HEK293 (cell line): ENCODE measurements at regions not wholly inside any gene's neighbourhood (a gene's known extent, or its start where the extent isn't known, plus 50 kb on each side); places are given as distances from the start of the nearest gene placed in this dataset.

Source experiments
- CTCF ChIA-PET: fragments of 350-600 bp; formaldehyde crosslinking; extraction: SDS; loops from one replicate; lab custom pipeline; 2021; ENCODE audit warnings: antibody characterized with exemption; lab: Yijun Ruan, JAX
- POLR2A ChIA-PET: fragments of 300-600 bp; formaldehyde crosslinking; extraction: SDS; loops from one replicate; lab custom pipeline; 2020; ENCODE audit warnings: antibody characterized with exemption, inconsistent platforms; lab: Yijun Ruan, JAX
- H3K27ac ChIP-seq: fragments of 200-500 bp; sonication (Bioruptor generic); 2 replicates; pipeline ENCODE4 v1.5.1; 2014; ENCODE audit warnings: low read depth, low read length, control low read depth, inconsistent platforms; ENCODE audit errors: extremely low read depth
- H3K36me3 ChIP-seq, 2 experiments: fragments of 200-500 bp in 1 of 2; sonication (Bioruptor generic) in 1 of 2; 1 replicate in 1 of 2; 2 replicates in 1 of 2; pipeline ENCODE4 v1.5.1; 2014 to 2017; ENCODE audit warnings: inconsistent platforms in 2 of 2, low read length in 2 of 2; ENCODE audit not compliant: control insufficient read depth in 2 of 2, insufficient read depth in 1 of 2
- H3K4me1 ChIP-seq: fragments of 200-500 bp; sonication (Bioruptor generic); 2 replicates; pipeline ENCODE4 v1.5.1; 2014; ENCODE audit warnings: mild to moderate bottlenecking, low read length, inconsistent platforms; ENCODE audit not compliant: control insufficient read depth, insufficient read depth
- H3K4me3 ChIP-seq: 2 replicates; pipeline ENCODE4 v1.5.1; 2011; ENCODE audit warnings: low read depth, mild to moderate bottlenecking, control low read depth, low read length, moderate library complexity
- H3K9me3 ChIP-seq: fragments of 200-500 bp; sonication (Bioruptor generic); 2 replicates; pipeline ENCODE4 v1.5.1; 2014; ENCODE audit warnings: low read depth, low read length, inconsistent platforms; ENCODE audit not compliant: control insufficient read depth, insufficient read depth
- GFI1B ChIP-seq: fragments of 450-650 bp; formaldehyde crosslinking; IDR thresholded peaks from 2 replicates; pipeline ENCODE4 v1.5.1; 2016; ENCODE audit warnings: missing biosample characterization, missing genetic modification characterization
- PRDM1 ChIP-seq: fragments of 450-650 bp; formaldehyde crosslinking; IDR thresholded peaks from 2 replicates; pipeline ENCODE4; 2016; ENCODE audit warnings: missing biosample characterization, missing genetic modification characterization
- PRDM10 ChIP-seq: fragments of 450-650 bp; formaldehyde crosslinking; IDR thresholded peaks from 2 replicates; pipeline ENCODE4 v1.5.1; 2016; ENCODE audit warnings: missing biosample characterization, missing genetic modification characterization
- PRDM2 ChIP-seq: fragments of 450-650 bp; formaldehyde crosslinking; IDR thresholded peaks from 2 replicates; pipeline ENCODE4 v1.5.1; 2016; ENCODE audit warnings: missing biosample characterization, missing genetic modification characterization, borderline replicate concordance
- SALL2 ChIP-seq: fragments of 450-650 bp; formaldehyde crosslinking; IDR thresholded peaks from 2 replicates; pipeline ENCODE4 v1.5.0; 2017; ENCODE audit warnings: missing biosample characterization, mild to moderate bottlenecking, missing genetic modification characterization, borderline replicate concordance
- ZBTB8A ChIP-seq: fragments of 450-650 bp; formaldehyde crosslinking; IDR thresholded peaks from 2 replicates; pipeline ENCODE4 v1.5.1; 2016; ENCODE audit warnings: missing biosample characterization, missing genetic modification characterization
- ZNF133 ChIP-seq: fragments of 450-650 bp; formaldehyde crosslinking; IDR thresholded peaks from 2 replicates; pipeline ENCODE4 v1.5.1; 2016; ENCODE audit warnings: missing biosample characterization, missing genetic modification characterization
- ZNF184 ChIP-seq: fragments of 450-650 bp; IDR thresholded peaks from 2 replicates; pipeline ENCODE4 v1.5.1; 2018; ENCODE audit warnings: missing biosample characterization, mild to moderate bottlenecking, missing genetic modification characterization
- ZNF423 ChIP-seq: fragments of 450-650 bp; formaldehyde crosslinking; IDR thresholded peaks from 2 replicates; pipeline ENCODE4 v1.5.1; 2016; ENCODE audit warnings: missing biosample characterization, missing genetic modification characterization
- ZNF433 ChIP-seq: fragments of 450-650 bp; formaldehyde crosslinking; IDR thresholded peaks from 2 replicates; pipeline ENCODE4 v1.5.1; 2016; ENCODE audit warnings: missing biosample characterization, missing genetic modification characterization, low read depth
- ZNF549 ChIP-seq: fragments of 450-650 bp; IDR thresholded peaks from 2 replicates; pipeline ENCODE4 v1.5.1; 2018; ENCODE audit warnings: missing biosample characterization, missing genetic modification characterization, mild to moderate bottlenecking, inconsistent platforms, moderate library complexity
- ZNF571 ChIP-seq: fragments of 450-650 bp; formaldehyde crosslinking; IDR thresholded peaks from 2 replicates; pipeline ENCODE4 v1.5.0; 2017; ENCODE audit warnings: missing biosample characterization, missing genetic modification characterization
- ZNF654 ChIP-seq: fragments of 450-650 bp; formaldehyde crosslinking; IDR thresholded peaks from 2 replicates; pipeline ENCODE4 v1.5.1; 2016; ENCODE audit warnings: low read depth, missing biosample characterization, missing genetic modification characterization
- ZNF670 ChIP-seq: fragments of 450-650 bp; formaldehyde crosslinking; IDR thresholded peaks from 2 replicates; pipeline ENCODE4 v1.5.1; 2016; ENCODE audit warnings: missing biosample characterization, missing genetic modification characterization, low read depth
- ZNF704 ChIP-seq: fragments of 450-650 bp; formaldehyde crosslinking; IDR thresholded peaks from 2 replicates; pipeline ENCODE4 v1.5.1; 2016; ENCODE audit warnings: missing biosample characterization, missing genetic modification characterization
- ZNF76 ChIP-seq: fragments of 450-650 bp; formaldehyde crosslinking; IDR thresholded peaks from 2 replicates; pipeline ENCODE4; 2016; ENCODE audit warnings: low read depth, missing biosample characterization, missing genetic modification characterization, borderline replicate concordance

- TF ChIP-seq PRDM10: no peak
- TF ChIP-seq GFI1B: no peak
- no peak for TF ChIP-seq ZNF76 (tag by site-specific recombination)
- TF ChIP-seq ZNF549 (tag by site-specific recombination): no peak
- TF ChIP-seq ZNF184 (tag by site-specific recombination): no peak
- no peak for TF ChIP-seq ZNF133
- TF ChIP-seq PRDM2 (tag by site-specific recombination): no peak
- no peak for TF ChIP-seq ZNF423 (tag by site-specific recombination)
- TF ChIP-seq SALL2 (tag by site-specific recombination): no peak
- TF ChIP-seq ZNF670 (tag by site-specific recombination): no peak
- TF ChIP-seq, all 188 proteins: peak for 0
Measured at GRCh38 chr16:51271156-51271701, 120.2 kb upstream of the SALL1 start (continued).

- CTCF ChIA-PET: interaction anchor here (0.6 kb wide), 1 partner anchor 120 kb away, joined by 4 read pairs; no protein-coding TSS in a partner anchor
- Histone ChIP-seq H3K36me3 (no peaks in the 10 kb centered on the region), H3K4me1 (no peaks in the 10 kb centered on the region), H3K9me3 (no peaks in the 10 kb centered on the region), H3K27ac (no peak overlapping the region), H3K4me3 (no peak overlapping the region)
- POLR2A ChIA-PET: no interaction called here
- no peak for TF ChIP-seq ZBTB8A (tag by site-specific recombination)
Measured at GRCh38 chr16:51268237-51268636, 117.2 kb upstream of the SALL1 start.

- no peak overlapping the region for H3K4me3 ChIP-seq
- H3K36me3 ChIP-seq: no peaks in the 10 kb centered on the region
- no peaks in the 10 kb centered on the region for H3K4me1 ChIP-seq
- H3K27ac ChIP-seq: no peak overlapping the region
- no peaks in the 10 kb centered on the region for H3K9me3 ChIP-seq
- ChIA-PET CTCF (no interaction called here), POLR2A (no interaction called here)
- TF ChIP-seq ZNF654 (tag by site-specific recombination): no peak
- no peak for TF ChIP-seq ZNF433 (tag by site-specific recombination)
- TF ChIP-seq ZNF571: no peak
- TF ChIP-seq PRDM2 (tag by site-specific recombination): no peak
- TF ChIP-seq PRDM1: no peak
- no peak for TF ChIP-seq ZNF133
- TF ChIP-seq ZNF704 (tag by site-specific recombination): no peak
Measured at GRCh38 chr16:51267681-51268080, 116.6 kb upstream of the SALL1 start.
